Panc1 (cell line): ENCODE measurements at regions not wholly inside any gene's neighbourhood (a gene's known extent, or its start where the extent isn't known, plus 50 kb on each side); places are given as distances from the start of the nearest gene placed in this dataset.

Experiments
- ATAC-seq: fragments of 200-7000 bp; cut with Tn5 transposase; 2 replicates; pipeline ENCODE4 v1.9.1; 2020; ENCODE audit warnings: mild to moderate bottlenecking, moderate library complexity
- BruUV-seq: library from RNA; stranded (reverse); fragments of 400-500 nt; replicated peaks from 2 replicates; lab custom pipeline; 2021; lab: Mats Ljungman, UMichigan
- CTCF ChIA-PET: fragments of 300-600 bp; sonication (Branson Sonifier 250); formaldehyde crosslinking; loops from one replicate; lab custom pipeline; 2022; ENCODE audit warnings: antibody characterized with exemption; lab: Charles Lee
- POLR2A ChIA-PET: fragments of 300-600 bp; sonication (Branson Sonifier 250); formaldehyde crosslinking; loops from one replicate; lab custom pipeline; 2022; ENCODE audit warnings: antibody characterized with exemption; lab: Charles Lee
- DNase-seq: peaks from one replicate; pipeline ENCODE4 v3.0.0-alpha.2; 2010; ENCODE audit warnings: low read depth, low spot score
- H3K27ac ChIP-seq: 2 replicates; pipeline ENCODE4 v1.5.1; 2011; ENCODE audit warnings: mild to moderate bottlenecking, low read length, inconsistent platforms
- H3K27me3 ChIP-seq: fragments of 200-500 bp; sonication (Bioruptor generic); 2 replicates; pipeline ENCODE4 v1.6.0; 2014; ENCODE audit warnings: low read length, inconsistent platforms; ENCODE audit not compliant: control insufficient read depth, insufficient read depth
- H3K36me3 ChIP-seq: fragments of 200-500 bp; sonication (Bioruptor generic); 2 replicates; pipeline ENCODE4 v1.5.1; 2014; ENCODE audit warnings: inconsistent platforms, mild to moderate bottlenecking, low read length, moderate library complexity; ENCODE audit not compliant: control insufficient read depth, insufficient read depth
- H3K4me1 ChIP-seq: 2 replicates; pipeline ENCODE4 v1.5.1; 2011; ENCODE audit warnings: inconsistent platforms, mild to moderate bottlenecking, low read length, moderate library complexity; ENCODE audit not compliant: control insufficient read depth, insufficient read depth
- H3K4me3 ChIP-seq, 2 experiments: 2 replicates each; pipeline ENCODE4 v1.5.1; 2011 to 2012; ENCODE audit warnings: low read depth in 2 of 2, low read length in 2 of 2, mild to moderate bottlenecking in 2 of 2, inconsistent platforms in 1 of 2, moderate library complexity in 1 of 2
- H3K9me3 ChIP-seq: fragments of 200-500 bp; sonication (Bioruptor generic); 2 replicates; pipeline ENCODE4 v1.5.1; 2014; ENCODE audit warnings: low read depth, mild to moderate bottlenecking, inconsistent platforms, low read length, moderate library complexity; ENCODE audit not compliant: control insufficient read depth, insufficient read depth
- CTCF ChIP-seq: fragments of 450-650 bp; IDR thresholded peaks from 2 replicates; pipeline ENCODE4 v1.5.1; 2017; ENCODE audit warnings: mild to moderate bottlenecking
- POLR2AphosphoS5 ChIP-seq: IDR thresholded peaks from 2 replicates; pipeline ENCODE4 v1.6.1; 2012; ENCODE audit warnings: mild to moderate bottlenecking, low read depth, low read length, moderate library complexity
- SIN3A ChIP-seq: IDR thresholded peaks from 2 replicates; pipeline ENCODE4 v1.6.1; 2012; ENCODE audit warnings: low read depth, mild to moderate bottlenecking, low read length, moderate library complexity, borderline replicate concordance; ENCODE audit not compliant: insufficient read depth
- TCF7L2 ChIP-seq: IDR thresholded peaks from 2 replicates; pipeline ENCODE4 v1.6.1; 2011; ENCODE audit warnings: mild to moderate bottlenecking, low read depth, low read length, inconsistent platforms
- in situ Hi-C: cut with HindIII; loops from 2 replicates; pipeline ENCODE4 v1.10.0; 2016; ENCODE audit warnings: low sequenced_read_pairs, low pct_unique_long_range_greater_than_20kb
- intact Hi-C: fragments of 100-400 bp; cut with micrococcal nuclease; formaldehyde crosslinking; loops from one replicate; pipeline ENCODE4 v1.10.0; 2022; ENCODE audit not compliant: unreplicated experiment
- TF ChIP-seq, protein P1 (sequence below), 2 experiments: IDR thresholded peaks; 2 replicates each; pipeline ENCODE4 v1.6.1; 2011 to 2012; ENCODE audit warnings: low read depth in 2 of 2, control low read depth in 1 of 2, low read length in 1 of 2, mild to moderate bottlenecking in 1 of 2, moderate library complexity in 1 of 2; ENCODE audit not compliant: insufficient read depth in 1 of 2

DNA sequence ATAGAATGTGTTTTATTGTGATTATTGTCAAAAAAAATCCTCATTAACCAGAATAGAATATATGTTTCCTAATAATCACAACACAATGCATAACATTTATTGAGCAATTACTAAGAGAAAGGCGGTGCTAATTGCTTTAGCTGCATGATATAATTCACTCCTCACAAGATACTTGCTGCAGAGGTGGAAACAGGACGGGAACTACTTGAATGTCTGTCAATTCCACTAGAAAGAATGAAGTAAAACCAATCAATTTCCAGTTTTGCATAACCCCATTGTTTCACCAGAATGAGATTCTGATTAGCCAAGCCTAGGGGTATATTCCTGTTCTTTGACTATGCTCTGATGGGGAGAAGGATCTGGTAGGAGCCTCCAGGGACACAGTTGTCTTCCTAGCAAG lies 239.1 kb upstream of the NRP1 start:
- Histone ChIP-seq H3K27ac (no peak overlapping the region), H3K4me1 (no peaks in the 10 kb centered on the region), H3K9me3 (no peaks in the 10 kb centered on the region), H3K27me3 (no peaks in the 10 kb centered on the region), H3K4me3 (no peak overlapping the region), H3K36me3 (no peaks in the 10 kb centered on the region)
- ChIA-PET POLR2A (no interaction called here), CTCF (no interaction called here)
- no TSS peak for BruUV-seq
- in situ Hi-C loops, result no loop called here
- no peak for ATAC-seq
- DNase-seq, result no peak
- intact Hi-C loops, result no loop called here
- TF ChIP-seq, protein P1, sequence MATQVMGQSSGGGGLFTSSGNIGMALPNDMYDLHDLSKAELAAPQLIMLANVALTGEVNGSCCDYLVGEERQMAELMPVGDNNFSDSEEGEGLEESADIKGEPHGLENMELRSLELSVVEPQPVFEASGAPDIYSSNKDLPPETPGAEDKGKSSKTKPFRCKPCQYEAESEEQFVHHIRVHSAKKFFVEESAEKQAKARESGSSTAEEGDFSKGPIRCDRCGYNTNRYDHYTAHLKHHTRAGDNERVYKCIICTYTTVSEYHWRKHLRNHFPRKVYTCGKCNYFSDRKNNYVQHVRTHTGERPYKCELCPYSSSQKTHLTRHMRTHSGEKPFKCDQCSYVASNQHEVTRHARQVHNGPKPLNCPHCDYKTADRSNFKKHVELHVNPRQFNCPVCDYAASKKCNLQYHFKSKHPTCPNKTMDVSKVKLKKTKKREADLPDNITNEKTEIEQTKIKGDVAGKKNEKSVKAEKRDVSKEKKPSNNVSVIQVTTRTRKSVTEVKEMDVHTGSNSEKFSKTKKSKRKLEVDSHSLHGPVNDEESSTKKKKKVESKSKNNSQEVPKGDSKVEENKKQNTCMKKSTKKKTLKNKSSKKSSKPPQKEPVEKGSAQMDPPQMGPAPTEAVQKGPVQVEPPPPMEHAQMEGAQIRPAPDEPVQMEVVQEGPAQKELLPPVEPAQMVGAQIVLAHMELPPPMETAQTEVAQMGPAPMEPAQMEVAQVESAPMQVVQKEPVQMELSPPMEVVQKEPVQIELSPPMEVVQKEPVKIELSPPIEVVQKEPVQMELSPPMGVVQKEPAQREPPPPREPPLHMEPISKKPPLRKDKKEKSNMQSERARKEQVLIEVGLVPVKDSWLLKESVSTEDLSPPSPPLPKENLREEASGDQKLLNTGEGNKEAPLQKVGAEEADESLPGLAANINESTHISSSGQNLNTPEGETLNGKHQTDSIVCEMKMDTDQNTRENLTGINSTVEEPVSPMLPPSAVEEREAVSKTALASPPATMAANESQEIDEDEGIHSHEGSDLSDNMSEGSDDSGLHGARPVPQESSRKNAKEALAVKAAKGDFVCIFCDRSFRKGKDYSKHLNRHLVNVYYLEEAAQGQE (IDR thresholded peaks at IDR 0.05; ENCODE audit: insufficient read depth in 1 of 2, low read depth in 2 of 2, low read length in 1 of 2), result no peak
- no peak for TF ChIP-seq POLR2AphosphoS5
- no peak for TF ChIP-seq SIN3A
- no peak for TF ChIP-seq TCF7L2
- TF ChIP-seq CTCF, result no peak

GRCh38 chr10:33571616-33572015 lies 237.1 kb upstream of the NRP1 start:
- Histone ChIP-seq H3K27ac (no peak overlapping the region), H3K4me3 (no peak overlapping the region), H3K36me3 (no peaks in the 10 kb centered on the region), H3K9me3 (no peaks in the 10 kb centered on the region), H3K4me1 (no peaks in the 10 kb centered on the region), H3K27me3 (no peaks in the 10 kb centered on the region)
- in situ Hi-C loops (no loop called here), intact Hi-C loops (no loop called here)
- ChIA-PET POLR2A (no interaction called here), CTCF (no interaction called here)
- ATAC-seq (no peak), DNase-seq (no peak)
- BruUV-seq, result no TSS peak
- TF ChIP-seq, protein P1 (IDR thresholded peaks at IDR 0.05; ENCODE audit: insufficient read depth in 1 of 2, low read depth in 2 of 2, low read length in 1 of 2), result no peak
- TF ChIP-seq SIN3A, result no peak
- TF ChIP-seq POLR2AphosphoS5, result no peak
- no peak for TF ChIP-seq TCF7L2
- TF ChIP-seq CTCF, result no peak
